Upper lobe of left lung (tissue), 4 donors: ENCODE measurements at regions not wholly inside any gene's neighbourhood (a gene's known extent, or its start where the extent isn't known, plus 50 kb on each side); places are given as distances from the start of the nearest gene placed in this dataset.

ENCODE experiments used
- CTCF ChIP-seq, 6 experiments: fragments of 450-650 bp in 4 of 6; fragments of 200-600 bp in 2 of 6; sonication (generic) in 2 of 6; IDR thresholded peaks; one replicate each; pipeline ENCODE4 v1.5.1; 2016 to 2019; ENCODE audit warnings: antibody characterized with exemption in 6 of 6
- EP300 ChIP-seq, 4 donors: sonication (generic); formaldehyde crosslinking; IDR thresholded peaks; one replicate each; pipeline ENCODE4 v1.5.1; 2017; ENCODE audit warnings: antibody characterized with exemption in 4 of 4, control low read depth in 2 of 4
- POLR2A ChIP-seq, 4 donors: fragments of 450-650 bp; IDR thresholded peaks; one replicate each; pipeline ENCODE4 v1.5.1; 2016 to 2017; ENCODE audit warnings: antibody characterized with exemption in 4 of 4, mild to moderate bottlenecking in 2 of 4
- POLR2AphosphoS5 ChIP-seq, 2 donors: sonication (generic); formaldehyde crosslinking; IDR thresholded peaks; one replicate each; pipeline ENCODE4 v1.5.1; 2017; ENCODE audit warnings: antibody characterized with exemption in 2 of 2

- TF ChIP-seq POLR2A (IDR thresholded peaks at IDR 0.05) (no peak), CTCF (IDR thresholded peaks at IDR 0.05) (no peak), EP300 (IDR thresholded peaks at IDR 0.05) (no peak), POLR2AphosphoS5 (IDR thresholded peaks at IDR 0.05) (no peak)
These were observed 120.0 kb upstream of the AKIRIN2 start for GRCh38 chr6:87822011-87822410.
